Neural cell (in vitro differentiated cells): ENCODE measurements at regions not wholly inside any gene's neighbourhood (a gene's known extent, or its start where the extent isn't known, plus 50 kb on each side); places are given as distances from the start of the nearest gene placed in this dataset.

Experiments
- H2AFZ ChIP-seq: fragments of 200-600, 300-800 bp; sonication (generic), shearing (Covaris generic); 2 replicates; pipeline ENCODE4 v1.6.0; 2014; ENCODE audit warnings: low read depth, mild to moderate bottlenecking, antibody characterized with exemption, low read length, moderate library complexity
- H3F3A ChIP-seq: fragments of 200-600 bp; shearing (Covaris generic); 2 replicates; pipeline ENCODE4 v1.6.1; 2016; ENCODE audit warnings: mild to moderate bottlenecking, moderate library complexity, mixed read lengths, antibody characterized with exemption, low read length; ENCODE audit not compliant: insufficient read depth, poor library complexity, severe bottlenecking
- H3K27ac ChIP-seq: fragments of 200-600, 300-800 bp; sonication (generic), shearing (Covaris generic); 2 replicates; pipeline ENCODE4 v1.5.1; 2014; ENCODE audit warnings: mild to moderate bottlenecking, low read length, moderate library complexity
- H3K27me3 ChIP-seq: fragments of 300-800, 200-600 bp; sonication (generic), shearing (Covaris generic); 2 replicates; pipeline ENCODE4 v1.6.0; 2014; ENCODE audit warnings: mild to moderate bottlenecking, low read depth, low read length, moderate library complexity; ENCODE audit not compliant: insufficient read depth
- H3K36me3 ChIP-seq: fragments of 300-800, 200-600 bp; sonication (generic), shearing (Covaris generic); 2 replicates; pipeline ENCODE4 v1.5.1; 2014; ENCODE audit warnings: mild to moderate bottlenecking, antibody characterized with exemption, low read length, moderate library complexity; ENCODE audit not compliant: insufficient read depth
- H3K4me2 ChIP-seq: fragments of 300-800, 200-600 bp; sonication (generic), shearing (Covaris generic); 2 replicates; pipeline ENCODE4 v1.6.0; 2014; ENCODE audit warnings: mild to moderate bottlenecking, low read length
- H3K4me3 ChIP-seq: fragments of 300-800, 200-600 bp; sonication (generic), shearing (Covaris generic); 2 replicates; pipeline ENCODE4 v1.5.1; 2014; ENCODE audit warnings: mild to moderate bottlenecking, low read length, moderate library complexity
- H3K79me2 ChIP-seq: fragments of 200-600 bp; shearing (Covaris generic); replicated peaks from 2 replicates; pipeline ENCODE4 v1.6.0; 2014; ENCODE audit warnings: mild to moderate bottlenecking, low read length, moderate library complexity; ENCODE audit not compliant: insufficient read depth
- H3K9ac ChIP-seq: fragments of 300-800, 200-600 bp; sonication (generic), shearing (Covaris generic); 2 replicates; pipeline ENCODE4 v1.6.1; 2016; ENCODE audit warnings: mild to moderate bottlenecking, low read length, mixed read lengths
- H3K9me2 ChIP-seq: fragments of 200-600 bp; shearing (Covaris generic); 2 replicates; pipeline ENCODE4 v1.6.1; 2016; ENCODE audit warnings: mild to moderate bottlenecking, low read length, mixed read lengths; ENCODE audit not compliant: insufficient read depth
- H3K9me3 ChIP-seq: fragments of 200-600, 300-800 bp; sonication (generic), shearing (Covaris generic); 2 replicates; pipeline ENCODE4 v1.6.1; 2016; ENCODE audit warnings: mild to moderate bottlenecking, mixed run types, low read length, moderate library complexity, mixed read lengths
- H4K20me1 ChIP-seq: fragments of 200-600 bp; shearing (Covaris generic); 2 replicates; pipeline ENCODE4 v1.6.1; 2016; ENCODE audit warnings: mild to moderate bottlenecking, mixed run types; ENCODE audit not compliant: insufficient read depth
- EP300 ChIP-seq: fragments of 450-650 bp; conservative IDR thresholded peaks from 2 replicates; pipeline ENCODE4 v1.6.1; 2014; ENCODE audit warnings: antibody characterized with exemption, mild to moderate bottlenecking, moderate library complexity; ENCODE audit not compliant: poor library complexity, severe bottlenecking
- EZH2 ChIP-seq: fragments of 200-600, 300-800 bp; shearing (Covaris generic), sonication (generic); IDR thresholded peaks from 2 replicates; pipeline ENCODE4 v1.6.1; 2014; ENCODE audit warnings: antibody characterized with exemption, low read length, borderline replicate concordance, mild to moderate bottlenecking; ENCODE audit not compliant: insufficient read depth, poor library complexity, severe bottlenecking
- MXI1 ChIP-seq: fragments of 450-650 bp; conservative IDR thresholded peaks from 2 replicates; pipeline ENCODE4 v1.6.1; 2014; ENCODE audit warnings: antibody characterized with exemption, mild to moderate bottlenecking; ENCODE audit not compliant: poor library complexity, severe bottlenecking
- POLR2AphosphoS5 ChIP-seq: IDR thresholded peaks from 2 replicates; pipeline ENCODE4 v1.6.1; 2012
- RAD21 ChIP-seq: fragments of 450-650 bp; conservative IDR thresholded peaks from 2 replicates; pipeline ENCODE4 v1.6.1; 2014; ENCODE audit warnings: antibody characterized with exemption, mild to moderate bottlenecking, moderate library complexity
- SMC3 ChIP-seq: fragments of 450-650 bp; conservative IDR thresholded peaks from 2 replicates; pipeline ENCODE4 v1.6.1; 2014; ENCODE audit warnings: antibody characterized with exemption, mild to moderate bottlenecking, moderate library complexity; ENCODE audit not compliant: poor library complexity
- TAF1 ChIP-seq: IDR thresholded peaks from 2 replicates; pipeline ENCODE4 v1.6.1; 2012; ENCODE audit warnings: low read depth
- TF ChIP-seq, protein P1 (sequence below): IDR thresholded peaks from 2 replicates; pipeline ENCODE4 v1.6.1; 2012; ENCODE audit warnings: borderline replicate concordance
- TF ChIP-seq, protein P2 (sequence below): fragments of 450-650 bp; IDR thresholded peaks from 2 replicates; pipeline ENCODE4 v1.5.1; 2014; ENCODE audit warnings: antibody characterized with exemption, mild to moderate bottlenecking, moderate library complexity; ENCODE audit not compliant: poor library complexity, severe bottlenecking

- Histone ChIP-seq H3K79me2 (peaks cover 96% of the 10 kb centered on the region), H4K20me1 (peaks cover 8% of the 10 kb centered on the region), H3K36me3 (peaks cover 9% of the 10 kb centered on the region), H3K27me3 (no peaks in the 10 kb centered on the region), H3K4me3 (no peak overlapping the region), H3K4me2 (no peak overlapping the region), H3F3A (peaks cover 7% of the 10 kb centered on the region), H3K27ac (no peak overlapping the region), H2AFZ (no peak overlapping the region), H3K9me3 (no peaks in the 10 kb centered on the region), H3K9me2 (no peaks in the 10 kb centered on the region), H3K9ac (no peak overlapping the region)
- TF ChIP-seq EZH2, result no peak
- TF ChIP-seq TAF1, result no peak
These were observed 87.1 kb downstream of the NDUFS5 start for GRCh38 chr1:39113109-39113743.

DNA sequence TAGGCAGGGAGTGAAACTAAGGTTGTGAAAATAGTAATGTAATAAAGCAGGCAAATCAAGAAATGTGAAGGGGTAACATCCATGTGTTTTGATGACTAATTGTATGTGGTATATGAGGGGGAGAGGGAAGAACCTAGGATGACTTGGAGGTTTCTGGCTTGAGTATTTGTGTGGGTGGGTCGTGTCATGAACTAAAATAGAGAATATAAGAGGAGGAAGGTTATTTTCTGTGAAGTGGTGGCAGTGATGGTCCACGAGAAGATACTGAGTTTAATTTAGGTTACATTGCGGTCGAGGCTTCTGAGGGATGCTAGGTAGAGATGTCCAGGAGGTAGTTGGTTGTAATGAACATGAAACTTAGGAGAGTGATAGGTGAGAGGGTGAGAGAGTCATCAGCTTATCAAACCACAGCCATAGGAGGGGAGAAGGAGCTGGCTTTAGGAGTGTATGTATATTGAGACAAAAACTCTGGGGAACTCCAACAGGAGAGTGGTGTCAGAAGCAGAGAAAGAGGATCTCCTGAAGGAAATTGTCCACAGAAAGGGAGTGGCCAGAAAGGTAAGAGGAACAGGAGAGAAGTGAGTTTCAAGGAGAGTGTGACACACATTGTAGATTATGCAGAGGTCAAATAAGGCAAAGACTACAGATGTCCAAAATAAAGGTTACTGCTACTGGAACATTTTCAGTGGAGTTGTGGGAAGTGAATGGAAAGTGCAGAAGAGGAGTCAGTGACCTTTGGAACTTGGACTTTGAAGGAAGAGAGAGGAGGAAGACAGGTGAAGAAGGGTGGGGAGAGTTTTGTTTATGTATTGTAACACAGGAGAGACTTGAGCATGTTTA is 89.0 kb upstream of the MACF1 start:
- no peak overlapping the region for H3K9ac ChIP-seq

More for the DNA sequence above, 89.0 kb upstream of the MACF1 start:
- H4K20me1 ChIP-seq, result peaks cover 8% of the 10 kb centered on the region
- no peaks in the 10 kb centered on the region for H3F3A ChIP-seq
- no peak overlapping the region for H3K4me2 ChIP-seq
- TF ChIP-seq, protein P1, sequence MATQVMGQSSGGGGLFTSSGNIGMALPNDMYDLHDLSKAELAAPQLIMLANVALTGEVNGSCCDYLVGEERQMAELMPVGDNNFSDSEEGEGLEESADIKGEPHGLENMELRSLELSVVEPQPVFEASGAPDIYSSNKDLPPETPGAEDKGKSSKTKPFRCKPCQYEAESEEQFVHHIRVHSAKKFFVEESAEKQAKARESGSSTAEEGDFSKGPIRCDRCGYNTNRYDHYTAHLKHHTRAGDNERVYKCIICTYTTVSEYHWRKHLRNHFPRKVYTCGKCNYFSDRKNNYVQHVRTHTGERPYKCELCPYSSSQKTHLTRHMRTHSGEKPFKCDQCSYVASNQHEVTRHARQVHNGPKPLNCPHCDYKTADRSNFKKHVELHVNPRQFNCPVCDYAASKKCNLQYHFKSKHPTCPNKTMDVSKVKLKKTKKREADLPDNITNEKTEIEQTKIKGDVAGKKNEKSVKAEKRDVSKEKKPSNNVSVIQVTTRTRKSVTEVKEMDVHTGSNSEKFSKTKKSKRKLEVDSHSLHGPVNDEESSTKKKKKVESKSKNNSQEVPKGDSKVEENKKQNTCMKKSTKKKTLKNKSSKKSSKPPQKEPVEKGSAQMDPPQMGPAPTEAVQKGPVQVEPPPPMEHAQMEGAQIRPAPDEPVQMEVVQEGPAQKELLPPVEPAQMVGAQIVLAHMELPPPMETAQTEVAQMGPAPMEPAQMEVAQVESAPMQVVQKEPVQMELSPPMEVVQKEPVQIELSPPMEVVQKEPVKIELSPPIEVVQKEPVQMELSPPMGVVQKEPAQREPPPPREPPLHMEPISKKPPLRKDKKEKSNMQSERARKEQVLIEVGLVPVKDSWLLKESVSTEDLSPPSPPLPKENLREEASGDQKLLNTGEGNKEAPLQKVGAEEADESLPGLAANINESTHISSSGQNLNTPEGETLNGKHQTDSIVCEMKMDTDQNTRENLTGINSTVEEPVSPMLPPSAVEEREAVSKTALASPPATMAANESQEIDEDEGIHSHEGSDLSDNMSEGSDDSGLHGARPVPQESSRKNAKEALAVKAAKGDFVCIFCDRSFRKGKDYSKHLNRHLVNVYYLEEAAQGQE, result no peak
- TF ChIP-seq SMC3 (no peak), MXI1 (no peak), TAF1 (no peak), RAD21 (no peak), POLR2AphosphoS5 (no peak), EZH2 (no peak), EP300 (no peak)
- TF ChIP-seq, protein P2, sequence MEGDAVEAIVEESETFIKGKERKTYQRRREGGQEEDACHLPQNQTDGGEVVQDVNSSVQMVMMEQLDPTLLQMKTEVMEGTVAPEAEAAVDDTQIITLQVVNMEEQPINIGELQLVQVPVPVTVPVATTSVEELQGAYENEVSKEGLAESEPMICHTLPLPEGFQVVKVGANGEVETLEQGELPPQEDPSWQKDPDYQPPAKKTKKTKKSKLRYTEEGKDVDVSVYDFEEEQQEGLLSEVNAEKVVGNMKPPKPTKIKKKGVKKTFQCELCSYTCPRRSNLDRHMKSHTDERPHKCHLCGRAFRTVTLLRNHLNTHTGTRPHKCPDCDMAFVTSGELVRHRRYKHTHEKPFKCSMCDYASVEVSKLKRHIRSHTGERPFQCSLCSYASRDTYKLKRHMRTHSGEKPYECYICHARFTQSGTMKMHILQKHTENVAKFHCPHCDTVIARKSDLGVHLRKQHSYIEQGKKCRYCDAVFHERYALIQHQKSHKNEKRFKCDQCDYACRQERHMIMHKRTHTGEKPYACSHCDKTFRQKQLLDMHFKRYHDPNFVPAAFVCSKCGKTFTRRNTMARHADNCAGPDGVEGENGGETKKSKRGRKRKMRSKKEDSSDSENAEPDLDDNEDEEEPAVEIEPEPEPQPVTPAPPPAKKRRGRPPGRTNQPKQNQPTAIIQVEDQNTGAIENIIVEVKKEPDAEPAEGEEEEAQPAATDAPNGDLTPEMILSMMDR, result no peak
- peaks cover 86% of the 10 kb centered on the region for H3K79me2 ChIP-seq
- H3K27ac ChIP-seq, result no peak overlapping the region
- H3K27me3 ChIP-seq, result no peaks in the 10 kb centered on the region
- peaks cover 9% of the 10 kb centered on the region for H3K36me3 ChIP-seq
- no peaks in the 10 kb centered on the region for H3K9me3 ChIP-seq
- H3K9me2 ChIP-seq, result no peaks in the 10 kb centered on the region
- no peak overlapping the region for H3K4me3 ChIP-seq
- no peak overlapping the region for H2AFZ ChIP-seq
